ENCODE measurements at regions not wholly inside any gene's neighbourhood (a gene's known extent, or its start where the extent isn't known, plus 50 kb on each side); places are given as distances from the start of the nearest gene placed in this dataset.

GRCh38 chr11:80595011-80595410, 1154.2 kb upstream of the TENM4 start:
- no peak for DNase-seq (ENCODE audit: low read depth in 2 of 3, low spot score in 2 of 3)

- DNase-seq (ENCODE audit: low read depth in 2 of 3, low spot score in 2 of 3), result no peak
These were observed 1153.0 kb upstream of the TENM4 start for GRCh38 chr11:80593648-80594374.

GRCh38 chr11:80592546-80592945, 1151.7 kb upstream of the TENM4 start:
- no peak for DNase-seq (ENCODE audit: low read depth in 2 of 3, low spot score in 2 of 3)

- DNase-seq (ENCODE audit: low read depth in 2 of 3, low spot score in 2 of 3), result no peak
These were observed 1147.1 kb upstream of the TENM4 start for GRCh38 chr11:80587906-80588305.

- no peak for DNase-seq (ENCODE audit: low read depth in 2 of 3, low spot score in 2 of 3)
These were observed 1145.6 kb upstream of the TENM4 start for GRCh38 chr11:80586464-80586863.

- DNase-seq (ENCODE audit: low read depth in 2 of 3, low spot score in 2 of 3), result no peak
These were observed 1143.8 kb upstream of the TENM4 start for GRCh38 chr11:80584661-80585060.

- no peak for DNase-seq (ENCODE audit: low read depth in 2 of 3, low spot score in 2 of 3)
These were observed 1129.0 kb upstream of the TENM4 start for GRCh38 chr11:80569832-80570231.

GRCh38 chr11:80565231-80565630, 1124.4 kb upstream of the TENM4 start:
- DNase-seq (ENCODE audit: low read depth in 2 of 3, low spot score in 2 of 3), result no peak

- no peak for DNase-seq (ENCODE audit: low read depth in 2 of 3, low spot score in 2 of 3)
These were observed 1121.8 kb upstream of the TENM4 start for GRCh38 chr11:80562523-80563125.

- no peak for DNase-seq (ENCODE audit: low read depth in 2 of 3, low spot score in 2 of 3)
These were observed 1119.1 kb upstream of the TENM4 start for GRCh38 chr11:80559942-80560341.

- DNase-seq (ENCODE audit: low read depth in 2 of 3, low spot score in 2 of 3), result no peak
These were observed 1112.7 kb upstream of the TENM4 start for GRCh38 chr11:80553565-80553964.

- no peak for DNase-seq (ENCODE audit: low read depth in 2 of 3, low spot score in 2 of 3)
These were observed 1101.9 kb upstream of the TENM4 start for GRCh38 chr11:80542704-80543103.

GRCh38 chr11:80538040-80538439, 1097.2 kb upstream of the TENM4 start:
- no peak for DNase-seq (ENCODE audit: low read depth in 2 of 3, low spot score in 2 of 3)

- no peak for DNase-seq (ENCODE audit: low read depth in 2 of 3, low spot score in 2 of 3)
These were observed 1092.6 kb upstream of the TENM4 start for GRCh38 chr11:80533463-80533862.

GRCh38 chr11:80532633-80533232, 1091.9 kb upstream of the TENM4 start:
- DNase-seq (ENCODE audit: low read depth in 2 of 3, low spot score in 2 of 3), result no peak

GRCh38 chr11:80529726-80530125, 1088.9 kb upstream of the TENM4 start:
- no peak for DNase-seq (ENCODE audit: low read depth in 2 of 3, low spot score in 2 of 3)

GRCh38 chr11:80525663-80526405, 1085.0 kb upstream of the TENM4 start:
- DNase-seq (ENCODE audit: low read depth in 2 of 3, low spot score in 2 of 3), result no peak

- DNase-seq (ENCODE audit: low read depth in 2 of 3, low spot score in 2 of 3), result no peak
These were observed 1083.5 kb upstream of the TENM4 start for GRCh38 chr11:80524349-80524748.

- DNase-seq (ENCODE audit: low read depth in 2 of 3, low spot score in 2 of 3), result no peak
These were observed 1082.2 kb upstream of the TENM4 start for GRCh38 chr11:80523057-80523456.

GRCh38 chr11:80521592-80521991, 1080.8 kb upstream of the TENM4 start:
- DNase-seq (ENCODE audit: low read depth in 2 of 3, low spot score in 2 of 3), result no peak

GRCh38 chr11:80520507-80520887, 1079.7 kb upstream of the TENM4 start:
- no peak for DNase-seq (ENCODE audit: low read depth in 2 of 3, low spot score in 2 of 3)

Measured in hematopoietic multipotent progenitor cell (in vitro differentiated cells).